ENCODE measurements at regions not wholly inside any gene's neighbourhood (a gene's known extent, or its start where the extent isn't known, plus 50 kb on each side); places are given as distances from the start of the nearest gene placed in this dataset.

GRCh38 chr15:99475754-99476412 lies 89.9 kb upstream of the MEF2A start (continued):
- no peak for TF ChIP-seq EP300 (IDR thresholded peaks at IDR 0.05; ENCODE audit: borderline replicate concordance in 1 of 2, low read depth in 2 of 2, low read length in 2 of 2)
- no peak for TF ChIP-seq BACH1 (IDR thresholded peaks at IDR 0.05; ENCODE audit: low read length)
- TF ChIP-seq TEAD4 (IDR thresholded peaks at IDR 0.05; ENCODE audit: low read depth, low read length) = no peak
- no peak for TF ChIP-seq JUN (IDR thresholded peaks at IDR 0.05; ENCODE audit: low read depth, low read length)
- no peak for TF ChIP-seq GABPA (IDR thresholded peaks at IDR 0.05; ENCODE audit: borderline replicate concordance, insufficient read depth, low read length)
- no peak for TF ChIP-seq USF2 (IDR thresholded peaks at IDR 0.05; ENCODE audit: low read length)
- no peak for TF ChIP-seq E2F6 (IDR thresholded peaks at IDR 0.05)
- TF ChIP-seq CHD2 (IDR thresholded peaks at IDR 0.05; ENCODE audit: low read length) = no peak
- TF ChIP-seq ASH2L (IDR thresholded peaks at IDR 0.05; ENCODE audit: low read length) = no peak

Measured in H1 (cell line).